ENCODE measurements at regions not wholly inside any gene's neighbourhood (a gene's known extent, or its start where the extent isn't known, plus 50 kb on each side); places are given as distances from the start of the nearest gene placed in this dataset.
"Not testable (repeated sequence)": the region's sequence is repeated elsewhere in the genome, so short reads cannot be mapped to it uniquely, and the experiment has no call there.

DNA sequence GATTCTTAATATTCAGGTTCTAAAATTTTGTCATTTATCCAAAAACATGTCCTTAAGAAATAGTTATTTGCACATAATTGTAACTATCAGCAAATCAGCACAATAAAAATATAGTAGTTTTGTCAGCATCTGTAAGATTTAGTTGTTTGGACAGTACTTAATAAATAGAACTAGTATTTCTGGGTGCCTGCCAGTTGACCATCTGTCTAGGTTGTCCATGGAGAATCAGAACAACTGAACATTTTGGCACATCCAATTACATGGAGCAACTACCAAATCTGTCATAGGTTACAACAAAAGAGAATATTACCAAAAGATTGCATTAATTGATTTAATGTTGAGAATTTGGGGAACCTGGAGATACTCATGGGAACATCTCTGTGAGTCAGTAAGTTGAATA, 305.5 kb upstream of the TACR3 start:
- ATAC-seq = no peak
- intact Hi-C loops (cut with DNase I, micrococcal nuclease) = no loop called here
- DNase-seq = no peak

DNA sequence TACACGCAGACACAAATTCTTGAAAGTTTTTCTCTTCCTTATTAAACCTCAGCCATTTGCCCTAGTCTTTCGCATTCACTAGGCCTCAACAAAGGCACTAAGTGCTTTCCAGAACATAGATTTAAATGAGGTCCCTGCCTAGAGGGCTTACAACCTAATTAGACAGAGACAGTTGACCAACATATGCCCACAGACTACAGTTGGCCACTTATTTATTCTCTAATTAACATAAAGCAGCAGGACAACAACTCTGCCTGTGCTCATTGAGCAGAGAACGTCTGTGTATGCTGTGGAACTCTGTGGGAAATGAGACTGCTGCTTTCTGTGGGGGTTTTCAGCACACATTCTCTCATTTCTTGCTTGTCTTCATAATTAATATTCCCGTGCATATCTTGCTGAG, 303.0 kb upstream of the TACR3 start:
- ATAC-seq (no peak), DNase-seq (no peak)
- intact Hi-C loops (cut with DNase I, micrococcal nuclease) = no loop called here

DNA sequence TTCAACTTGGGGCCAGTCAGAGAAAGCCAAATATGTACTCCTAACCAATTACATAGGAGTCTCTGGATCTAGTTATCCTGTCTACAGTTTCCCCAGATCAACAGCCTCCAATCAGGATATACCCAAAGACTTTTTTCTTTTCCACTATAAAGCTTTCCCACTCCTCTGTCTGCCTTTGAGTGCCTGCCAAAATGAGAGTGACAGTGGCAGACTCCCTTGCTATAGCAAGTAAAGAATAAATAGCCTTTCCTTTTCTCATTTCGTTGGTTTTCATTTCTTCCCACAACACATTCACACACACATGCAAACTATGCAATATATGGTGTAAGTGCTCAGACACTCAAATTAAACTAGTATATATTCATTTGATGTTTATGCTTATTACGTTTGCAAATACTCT, 302.4 kb upstream of the TACR3 start:
- ATAC-seq = no peak
- no peak for DNase-seq
- intact Hi-C loops (cut with DNase I, micrococcal nuclease) = no loop called here

DNA sequence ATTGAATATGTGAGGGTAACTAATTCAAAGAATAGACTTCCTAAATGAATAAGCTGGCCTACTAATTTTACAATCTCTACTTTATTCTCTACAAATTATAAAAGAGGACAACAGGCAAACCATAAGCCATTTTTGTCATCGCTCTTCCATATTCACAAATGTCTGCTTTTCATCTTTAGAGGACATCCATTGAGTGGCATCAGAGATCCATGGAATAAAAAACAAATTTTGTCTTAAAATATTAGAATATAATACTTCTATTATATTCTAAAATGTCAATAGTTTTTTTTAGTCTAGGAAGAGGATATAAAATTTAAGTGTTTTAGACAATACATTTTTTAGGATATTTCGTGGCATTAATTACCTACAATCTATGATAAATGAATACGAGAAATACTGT, 300.9 kb upstream of the TACR3 start:
- no peak for ATAC-seq
- DNase-seq = no peak
- intact Hi-C loops (cut with DNase I, micrococcal nuclease) = no loop called here

DNA sequence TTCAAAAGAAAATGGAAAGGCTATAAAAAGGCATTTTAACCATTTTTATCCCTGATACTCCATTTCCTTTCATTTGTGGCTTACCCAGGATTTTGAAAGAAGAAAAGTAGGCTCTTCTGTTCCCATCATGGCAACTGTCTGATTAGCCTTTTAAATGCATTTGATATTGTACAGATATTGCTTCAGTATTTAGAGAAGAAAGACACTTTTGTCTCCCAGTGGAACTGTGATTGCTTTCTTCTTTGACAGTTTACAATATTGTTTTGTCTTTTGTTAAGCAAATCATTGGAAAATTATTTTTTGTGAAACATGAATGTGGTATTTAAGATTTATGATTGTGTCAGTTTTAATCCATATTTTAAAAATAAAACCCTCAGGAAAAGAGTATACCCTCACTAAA, 297.4 kb upstream of the TACR3 start:
- ATAC-seq = no peak
- DNase-seq = no peak
- intact Hi-C loops (cut with DNase I, micrococcal nuclease) = no loop called here

DNA sequence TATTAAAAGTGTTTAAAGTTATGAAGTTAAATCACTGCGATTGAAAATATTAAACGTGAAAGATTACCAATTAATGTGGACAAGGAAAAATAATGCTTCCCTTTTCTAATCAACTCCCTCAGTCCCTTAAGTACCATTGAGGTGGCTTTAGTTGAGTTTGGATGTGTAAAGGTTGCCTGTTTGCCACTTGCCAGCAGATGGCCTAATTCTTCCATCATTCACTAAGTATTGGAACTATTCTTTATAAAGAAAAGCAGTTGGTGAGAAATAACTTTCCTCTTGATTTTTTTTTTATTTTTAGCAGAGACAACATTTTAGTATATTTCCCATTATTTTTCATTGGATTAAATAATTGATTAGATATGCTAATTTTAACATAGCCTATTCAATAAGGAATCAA, 295.9 kb upstream of the TACR3 start:
- intact Hi-C loops (cut with DNase I, micrococcal nuclease) = no loop called here
- DNase-seq (no peak), ATAC-seq (no peak)

DNA sequence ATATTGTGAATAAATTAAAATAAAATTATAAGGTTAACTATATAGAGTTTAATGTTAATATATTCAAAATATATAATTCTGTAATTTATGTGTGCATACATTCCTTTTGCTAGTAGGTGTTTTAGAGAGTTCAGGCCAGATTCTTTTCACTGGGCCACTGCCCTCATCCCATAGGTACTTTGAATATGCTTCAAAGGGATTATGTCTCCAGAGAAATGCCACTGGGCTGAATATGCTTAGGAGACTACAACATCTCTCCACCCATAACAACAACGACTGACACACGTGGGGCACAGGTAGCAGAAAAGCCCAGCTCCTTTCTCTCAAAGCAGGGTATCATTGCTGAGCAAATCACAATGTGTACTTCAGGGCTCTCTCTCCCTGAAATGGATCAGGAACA, 290.9 kb upstream of the TACR3 start:
- DNase-seq (no peak), ATAC-seq (no peak)
- intact Hi-C loops (cut with DNase I, micrococcal nuclease) = no loop called here

DNA sequence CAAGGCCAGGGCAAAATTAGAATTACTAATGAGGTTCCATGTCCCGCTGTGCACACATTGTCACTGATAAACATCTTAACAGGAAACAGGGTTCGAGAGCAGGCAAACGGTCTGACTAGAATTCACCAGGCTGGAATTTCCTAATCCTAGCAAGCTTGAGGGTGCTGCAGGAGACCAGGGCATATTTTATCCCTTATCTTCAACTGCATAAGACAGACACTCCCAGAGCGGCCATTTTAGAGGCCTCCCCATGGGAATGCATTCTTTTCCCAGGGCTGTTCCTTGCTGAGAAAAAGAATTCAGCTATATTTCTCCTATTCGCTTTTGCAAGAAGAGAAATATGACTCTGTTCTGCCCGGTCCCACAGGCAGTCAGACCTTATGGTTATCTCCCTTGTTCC, 282.5 kb upstream of the TACR3 start:
- DNase-seq; ATAC-seq; intact Hi-C loops (cut with DNase I, micrococcal nuclease): not testable (repeated sequence)

DNA sequence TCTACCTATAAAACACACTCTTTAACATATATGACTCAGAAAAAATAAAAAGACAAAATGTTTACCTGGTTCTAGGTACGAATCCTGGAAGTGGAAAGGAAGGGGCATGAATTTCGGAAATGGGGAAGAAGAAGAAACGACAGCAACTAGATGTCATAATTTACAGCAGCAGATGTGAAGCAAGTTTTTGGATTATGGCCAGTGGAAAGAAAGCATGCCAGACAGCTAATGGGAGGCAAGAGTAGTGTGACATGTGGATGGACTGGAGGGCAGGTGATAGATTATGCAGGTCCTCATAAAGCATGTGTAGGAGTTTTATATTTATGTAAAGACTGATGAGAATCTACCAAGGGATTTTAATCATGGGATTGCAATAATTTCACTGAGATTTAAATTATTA, 279.0 kb upstream of the TACR3 start:
- DNase-seq = no peak
- no peak for ATAC-seq
- intact Hi-C loops (cut with DNase I, micrococcal nuclease) = no loop called here

DNA sequence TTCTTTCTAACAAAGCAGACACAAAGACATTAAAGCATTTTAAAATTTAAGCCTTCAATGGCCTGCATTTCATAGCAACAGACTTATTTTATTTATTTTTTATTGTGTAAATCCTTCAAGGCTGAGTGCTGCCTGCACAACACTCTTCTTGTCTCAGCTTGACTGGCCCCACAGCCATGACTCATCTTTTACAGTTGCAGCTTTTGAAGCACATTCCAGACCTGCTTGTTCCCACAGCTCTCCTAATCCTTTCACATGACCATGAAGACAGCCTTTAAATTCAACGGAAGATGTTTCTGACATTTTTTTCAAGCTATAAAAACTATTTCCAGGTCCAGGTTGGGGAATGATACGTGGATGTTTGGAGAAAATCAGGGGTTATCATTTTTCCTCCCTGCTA, 276.9 kb upstream of the TACR3 start:
- intact Hi-C loops (cut with DNase I, micrococcal nuclease) = no loop called here
- DNase-seq (no peak), ATAC-seq (no peak)

DNA sequence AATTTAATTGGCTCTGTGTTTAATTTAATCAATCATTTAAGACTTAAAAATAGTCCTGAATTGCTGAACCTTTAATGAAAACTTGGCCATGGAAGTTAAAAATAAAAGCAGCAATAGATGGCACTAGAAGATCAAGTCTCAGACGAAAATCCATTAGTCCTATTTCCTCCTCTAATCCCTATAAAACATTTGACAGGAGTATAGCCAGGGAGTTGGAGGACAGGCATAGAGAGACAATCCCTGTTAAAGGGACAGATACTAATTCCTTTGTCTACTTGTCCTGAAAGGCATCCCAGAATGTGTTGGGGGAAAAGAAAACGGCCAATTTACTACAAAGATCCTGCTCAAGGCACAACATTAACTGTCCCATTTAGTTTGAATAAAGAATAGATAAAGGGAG, 276.3 kb upstream of the TACR3 start:
- DNase-seq (no peak), ATAC-seq (no peak)
- intact Hi-C loops (cut with DNase I, micrococcal nuclease) = no loop called here

DNA sequence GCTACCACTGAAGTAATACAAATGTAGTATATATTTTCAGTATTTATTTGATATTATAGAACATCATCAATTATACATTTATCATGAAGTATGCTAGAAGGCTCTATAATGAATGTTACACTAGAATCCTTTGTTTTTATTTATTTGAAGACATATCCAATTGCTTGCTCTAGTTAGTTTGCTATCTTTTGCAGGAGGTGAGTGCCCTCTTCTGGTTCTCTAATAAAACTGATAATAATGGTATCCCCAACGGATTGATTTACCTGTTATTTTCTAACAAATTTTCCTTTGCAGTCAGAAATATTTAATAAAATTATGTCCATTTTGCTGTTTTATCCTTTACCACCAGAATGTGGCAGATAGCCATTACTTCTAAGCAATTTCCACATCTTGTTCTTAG, 274.3 kb upstream of the TACR3 start:
- ATAC-seq (no peak), DNase-seq (no peak)
- intact Hi-C loops (cut with DNase I, micrococcal nuclease) = no loop called here

DNA sequence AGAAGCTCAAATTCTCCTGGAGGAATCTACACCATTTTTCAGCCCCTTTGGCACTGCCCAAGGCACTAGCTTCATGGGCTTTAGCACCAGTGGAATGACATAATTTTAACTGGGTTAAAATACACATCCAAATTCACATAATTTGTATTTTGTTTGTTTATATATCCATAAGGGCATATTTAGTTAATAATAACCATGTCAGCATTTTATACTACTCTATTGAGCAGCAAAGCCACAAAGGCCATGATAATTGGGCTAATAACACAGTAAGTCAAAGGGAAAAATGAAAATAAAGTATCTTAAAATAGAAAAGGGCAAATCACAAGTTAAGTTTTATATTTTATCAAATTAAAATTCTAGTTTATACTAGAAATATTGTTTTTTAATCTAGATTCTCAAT, 262.7 kb upstream of the TACR3 start:
- no peak for DNase-seq
- ATAC-seq = no peak
- intact Hi-C loops (cut with DNase I, micrococcal nuclease) = no loop called here

DNA sequence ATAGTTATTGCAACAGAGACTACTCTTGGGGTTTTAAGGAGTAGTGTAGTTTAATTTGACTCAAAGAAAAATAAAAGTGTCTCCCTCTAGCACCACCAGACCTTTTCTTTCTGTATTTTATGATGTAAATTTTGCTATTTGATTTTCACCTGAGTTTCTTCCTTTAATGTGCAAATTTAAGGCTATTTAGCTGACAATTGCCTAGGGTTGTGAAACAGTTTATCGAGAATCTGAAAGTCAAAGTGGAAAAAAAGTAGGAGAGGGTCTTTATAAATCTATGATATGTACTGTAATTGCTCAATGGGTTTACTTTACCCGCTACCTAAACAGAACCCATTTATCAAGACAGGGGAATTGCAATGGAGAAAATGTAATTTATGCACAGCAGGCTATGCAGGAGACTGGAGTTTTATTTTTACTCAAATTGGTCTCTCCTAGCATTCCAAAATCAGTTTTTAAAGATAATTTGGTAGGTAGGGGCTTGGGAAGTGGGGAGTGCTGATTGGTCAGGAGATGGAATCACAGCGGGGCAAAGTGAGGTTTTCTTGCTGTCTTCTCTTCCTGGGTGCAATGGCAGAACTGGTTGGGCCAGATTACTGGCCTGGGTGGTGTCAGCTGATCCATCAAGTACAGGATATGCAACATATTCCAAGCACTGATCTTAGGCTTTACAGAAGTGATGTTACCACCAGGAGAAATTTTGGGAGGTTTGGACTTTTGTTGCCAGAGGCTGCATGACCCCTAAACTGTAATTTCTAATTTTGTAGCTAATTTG, 228.6 kb upstream of the TACR3 start:
- DNase-seq (no peak), ATAC-seq (no peak)
- intact Hi-C loops (cut with DNase I, micrococcal nuclease) = no loop called here

DNA sequence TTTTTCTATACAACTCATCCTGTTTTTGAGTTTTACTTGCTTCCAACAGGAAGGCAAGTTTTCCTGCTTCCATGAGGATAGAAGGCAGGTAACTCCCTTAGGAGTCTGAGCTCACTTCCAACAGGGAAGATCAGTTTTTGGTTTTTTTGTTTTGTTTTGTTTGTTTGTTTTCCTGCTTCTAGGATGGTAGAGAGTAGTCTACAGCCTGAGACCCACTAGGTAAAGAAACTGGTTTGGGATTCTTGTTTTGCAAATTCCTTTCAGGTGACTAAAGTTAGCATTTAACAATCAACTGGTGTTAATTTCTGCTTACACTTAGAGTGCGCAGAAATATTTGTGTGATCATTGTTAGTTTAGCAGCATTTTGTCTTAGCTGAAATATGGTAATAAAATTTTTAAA, 227.8 kb upstream of the TACR3 start:
- DNase-seq = no peak
- intact Hi-C loops (cut with DNase I, micrococcal nuclease) = no loop called here
- no peak for ATAC-seq

DNA sequence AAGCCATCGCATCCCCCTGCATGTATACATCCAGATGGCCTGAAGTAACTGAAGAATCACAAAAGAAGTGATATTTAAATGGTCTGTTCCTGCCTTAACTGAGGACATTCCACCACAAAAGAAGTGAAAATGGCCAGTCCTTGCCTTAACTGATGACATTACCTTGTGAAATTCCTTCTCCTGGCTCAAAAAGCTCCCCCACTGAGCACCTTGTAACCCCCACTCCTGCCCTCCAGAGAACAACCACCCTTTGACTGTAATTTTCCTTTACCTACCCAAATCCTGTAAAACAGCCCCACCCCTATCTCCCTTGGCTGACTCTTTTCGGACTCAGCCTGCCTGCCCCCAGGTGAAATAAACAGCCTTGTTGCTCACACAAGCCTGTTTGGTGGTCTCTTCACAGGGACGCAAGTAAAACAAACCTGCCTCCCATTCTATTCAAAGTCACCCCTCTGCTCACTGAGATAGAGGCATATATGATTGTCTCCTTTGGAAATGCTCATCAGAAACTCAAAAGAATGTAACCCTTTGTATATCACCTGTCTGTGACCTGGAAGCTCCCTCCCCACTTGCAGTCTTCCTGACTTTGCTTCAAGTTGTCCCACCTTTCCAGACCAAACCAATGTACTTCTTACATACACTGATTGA, 227.0 kb upstream of the TACR3 start:
- intact Hi-C loops (cut with DNase I, micrococcal nuclease); ATAC-seq: not testable (repeated sequence)

DNA sequence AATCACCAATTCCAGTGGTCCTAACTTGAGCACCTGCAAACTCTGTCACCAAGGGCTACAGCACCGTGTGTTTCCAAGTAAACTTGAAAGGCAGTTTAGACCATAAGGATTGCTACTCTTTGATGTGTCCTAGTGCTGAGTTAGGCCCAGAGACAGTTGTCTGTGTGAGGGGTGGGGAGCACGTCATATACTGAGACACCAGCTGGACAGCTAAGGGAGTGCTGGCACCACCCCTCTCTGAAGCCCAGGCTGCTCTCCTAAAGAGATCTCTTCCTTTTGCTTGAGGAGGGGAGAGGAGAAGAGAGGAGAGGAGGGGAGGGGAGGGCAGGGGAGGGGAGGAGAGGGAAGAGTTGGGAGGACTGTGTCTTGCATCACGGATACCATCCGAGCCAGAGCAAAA, 218.7 kb upstream of the TACR3 start:
- ATAC-seq (no peak), DNase-seq (no peak)
- intact Hi-C loops (cut with DNase I, micrococcal nuclease) = no loop called here

More for the DNA sequence above, 227.0 kb upstream of the TACR3 start:
- not testable (repeated sequence) for DNase-seq

DNA sequence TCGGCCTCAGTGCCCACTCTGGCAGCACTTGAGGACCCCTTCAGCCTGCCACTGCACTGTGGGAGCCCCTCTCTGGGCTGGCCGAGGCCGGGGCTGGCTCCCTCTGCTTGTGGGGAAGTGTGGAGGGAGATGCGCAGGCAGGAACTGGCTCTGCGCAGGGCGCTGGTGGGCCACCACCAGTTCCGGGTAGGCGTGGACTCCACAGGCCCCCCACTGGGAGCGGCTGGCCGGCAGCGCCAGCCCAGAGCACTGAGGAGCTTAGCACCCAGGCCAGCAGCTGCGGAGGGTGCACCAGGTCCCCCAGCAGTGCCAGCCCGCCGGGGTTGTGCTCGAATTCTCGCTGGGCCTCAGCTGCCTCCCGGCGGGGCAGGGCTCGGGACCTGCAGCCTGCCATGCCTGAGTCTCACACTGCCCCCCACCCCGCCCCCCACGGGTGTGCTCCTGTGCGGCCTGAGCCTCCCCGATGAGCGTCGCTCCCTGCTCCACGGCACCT, 216.9 kb upstream of the TACR3 start:
- intact Hi-C loops (cut with DNase I, micrococcal nuclease) = no loop called here
- ATAC-seq = no peak
- DNase-seq = no peak

DNA sequence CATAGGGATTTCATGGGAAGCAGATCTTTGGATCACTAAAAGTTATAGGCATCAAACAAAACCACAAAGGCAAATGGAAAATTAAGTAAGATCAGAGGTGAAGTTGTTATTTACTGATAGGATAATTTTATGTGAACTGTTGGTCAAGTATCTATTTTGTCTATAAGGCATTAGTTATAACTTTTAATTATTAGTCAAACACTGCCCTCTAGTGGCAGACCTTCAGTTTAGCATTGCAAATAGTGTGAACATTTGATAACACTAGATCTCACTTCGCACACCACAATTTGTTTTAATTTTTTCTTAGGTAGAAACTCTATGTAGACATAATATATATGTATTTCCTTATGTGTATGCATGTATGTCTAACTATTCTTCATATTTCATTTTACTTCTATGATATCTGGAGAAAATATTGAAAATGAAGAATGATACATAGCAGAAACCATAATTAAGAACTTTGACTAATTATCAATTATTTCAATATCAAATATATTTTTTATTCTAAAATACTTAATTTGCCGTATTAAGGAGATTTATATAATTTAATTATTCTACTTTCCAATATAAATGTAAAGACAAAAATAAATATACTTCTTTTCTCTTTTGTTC, 214.5 kb upstream of the TACR3 start:
- no peak for ATAC-seq
- no peak for DNase-seq
- intact Hi-C loops (cut with DNase I, micrococcal nuclease) = no loop called here

DNA sequence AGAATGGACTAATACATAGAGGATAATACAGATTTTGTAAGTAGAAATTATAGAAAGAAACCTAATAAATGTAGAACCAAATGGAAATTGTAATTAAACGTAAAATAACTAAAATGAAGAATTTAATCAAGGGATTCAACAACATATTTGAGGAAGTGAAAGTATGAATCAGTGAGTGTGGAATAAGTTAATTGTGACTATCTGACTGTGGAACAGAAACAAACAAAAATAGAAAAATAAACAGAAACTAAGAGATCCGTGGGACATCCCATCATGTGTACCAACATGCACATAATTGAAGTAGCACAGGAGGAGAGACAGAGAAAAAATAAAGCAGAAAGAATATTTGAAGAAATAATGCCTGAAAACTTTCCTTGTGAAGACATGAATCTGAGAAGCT, 208.6 kb upstream of the TACR3 start:
- intact Hi-C loops (cut with DNase I, micrococcal nuclease) = no loop called here
- DNase-seq (no peak), ATAC-seq (no peak)

Data from left colon (tissue), 2 donors.